Keratinocyte (primary cell): ENCODE measurements at regions not wholly inside any gene's neighbourhood (a gene's known extent, or its start where the extent isn't known, plus 50 kb on each side); places are given as distances from the start of the nearest gene placed in this dataset.

Experiments
- EZH2 ChIP-seq: IDR thresholded peaks from one replicate; pipeline ENCODE4 v1.6.1; 2012; ENCODE audit warnings: inconsistent platforms, mild to moderate bottlenecking, low read length, moderate library complexity
- TF ChIP-seq, protein P1 (sequence below), 3 experiments: IDR thresholded peaks in 1 of 3; conservative IDR thresholded peaks in 1 of 3; optimal IDR thresholded peaks in 1 of 3; 2 replicates in 2 of 3; 3 replicates in 1 of 3; pipeline versions ENCODE3 to v1.5.1; 2011; ENCODE audit warnings: low read length in 3 of 3, mild to moderate bottlenecking in 3 of 3, moderate library complexity in 2 of 3, control low read depth in 1 of 3, inconsistent platforms in 1 of 3; ENCODE audit not compliant: insufficient read depth in 2 of 3; ENCODE audit errors: extremely low read depth in 1 of 3

DNA sequence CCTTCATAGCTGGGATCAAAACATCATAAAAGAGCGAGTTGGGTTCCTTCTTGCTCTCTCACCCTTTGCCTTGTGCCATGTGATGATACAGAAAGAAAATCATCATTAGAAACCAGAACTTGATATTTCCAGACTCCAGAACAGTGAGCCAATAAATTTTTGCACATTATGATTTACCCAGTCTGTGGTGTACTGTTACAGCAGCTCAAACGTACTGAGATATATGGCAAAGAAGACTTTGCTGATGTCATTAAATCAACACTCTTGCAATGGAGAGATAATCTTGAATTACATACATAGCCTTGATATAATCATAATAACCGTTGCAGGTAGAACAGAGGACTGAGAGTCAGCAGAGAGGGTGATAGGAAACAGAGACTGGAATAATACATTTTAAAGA lies 1271.6 kb downstream of the CDH12 start:
- TF ChIP-seq, protein P1, sequence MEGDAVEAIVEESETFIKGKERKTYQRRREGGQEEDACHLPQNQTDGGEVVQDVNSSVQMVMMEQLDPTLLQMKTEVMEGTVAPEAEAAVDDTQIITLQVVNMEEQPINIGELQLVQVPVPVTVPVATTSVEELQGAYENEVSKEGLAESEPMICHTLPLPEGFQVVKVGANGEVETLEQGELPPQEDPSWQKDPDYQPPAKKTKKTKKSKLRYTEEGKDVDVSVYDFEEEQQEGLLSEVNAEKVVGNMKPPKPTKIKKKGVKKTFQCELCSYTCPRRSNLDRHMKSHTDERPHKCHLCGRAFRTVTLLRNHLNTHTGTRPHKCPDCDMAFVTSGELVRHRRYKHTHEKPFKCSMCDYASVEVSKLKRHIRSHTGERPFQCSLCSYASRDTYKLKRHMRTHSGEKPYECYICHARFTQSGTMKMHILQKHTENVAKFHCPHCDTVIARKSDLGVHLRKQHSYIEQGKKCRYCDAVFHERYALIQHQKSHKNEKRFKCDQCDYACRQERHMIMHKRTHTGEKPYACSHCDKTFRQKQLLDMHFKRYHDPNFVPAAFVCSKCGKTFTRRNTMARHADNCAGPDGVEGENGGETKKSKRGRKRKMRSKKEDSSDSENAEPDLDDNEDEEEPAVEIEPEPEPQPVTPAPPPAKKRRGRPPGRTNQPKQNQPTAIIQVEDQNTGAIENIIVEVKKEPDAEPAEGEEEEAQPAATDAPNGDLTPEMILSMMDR (optimal IDR thresholded peaks at IDR 0.05 in 1 of 3, IDR thresholded peaks at IDR 0.05 in 1 of 3, conservative IDR thresholded peaks at IDR 0.05 in 1 of 3; ENCODE audit: extremely low read depth in 1 of 3, insufficient read depth in 2 of 3, low read length in 3 of 3), result no peak
- no peak for TF ChIP-seq EZH2
